NCI-H526 (cell line): ENCODE measurements at regions not wholly inside any gene's neighbourhood (a gene's known extent, or its start where the extent isn't known, plus 50 kb on each side); places are given as distances from the start of the nearest gene placed in this dataset.
"Not testable (repeated sequence)": the region's sequence is repeated elsewhere in the genome, so short reads cannot be mapped to it uniquely, and the experiment has no call there.

Experiments used
- DNase-seq, 2 experiments: peaks; one replicate each; lab custom pipeline; 2025; lab: John Stamatoyannopoulos, UW

GRCh38 chr11:130979386-130979972 lies 63.2 kb upstream of the SNX19 start:
- DNase-seq = peak; percentile 39 to 80

GRCh38 chr11:130980071-130980862 lies 64.0 kb upstream of the SNX19 start:
- no peak for DNase-seq

- DNase-seq = not testable (repeated sequence)
Observed at GRCh38 chr11:130984241-130984640, 68.0 kb upstream of the SNX19 start.

DNA sequence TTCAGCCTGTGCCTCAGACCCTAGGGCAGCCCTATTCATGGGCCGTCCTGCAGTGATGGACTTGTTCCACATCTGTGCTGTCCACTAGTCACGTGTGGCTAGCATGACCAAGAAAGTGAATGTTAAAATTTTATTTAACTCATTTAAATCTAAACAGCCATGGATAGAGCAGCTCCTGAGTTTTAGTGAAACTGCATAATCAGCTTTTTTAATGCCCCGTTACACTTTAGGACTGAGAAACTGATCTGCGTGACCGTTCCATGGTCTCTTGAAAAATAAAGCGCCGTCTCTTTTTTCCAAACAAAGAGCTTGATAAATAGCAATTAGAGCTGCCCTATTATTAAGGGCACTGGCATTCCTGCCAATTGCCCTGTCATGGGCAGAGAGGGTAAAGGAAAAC lies 76.5 kb upstream of the SNX19 start:
- no peak for DNase-seq

GRCh38 chr11:130994043-130994442 lies 77.8 kb upstream of the SNX19 start:
- DNase-seq = peak in 1 of 2 experiments; percentile 28

GRCh38 chr11:130995266-130995665 lies 79.0 kb upstream of the SNX19 start:
- no peak for DNase-seq

DNA sequence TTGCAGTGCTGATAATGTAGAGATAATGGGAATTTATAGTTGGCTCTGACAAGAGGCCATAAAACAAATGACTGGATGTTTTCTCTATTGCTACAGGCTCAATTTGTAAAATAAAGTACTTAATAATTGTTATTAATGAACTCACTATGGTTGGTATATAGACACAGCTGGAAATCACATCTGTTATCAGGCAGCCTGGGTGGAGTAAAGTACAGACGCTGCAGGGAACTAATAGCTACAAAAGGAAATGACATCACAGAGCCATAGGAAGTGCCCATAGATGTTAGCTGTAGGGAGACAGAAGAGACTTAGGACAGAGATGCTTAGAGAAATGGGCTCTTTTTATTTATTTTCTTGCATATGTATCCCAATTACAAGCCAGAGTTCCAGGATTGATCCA lies 81.0 kb upstream of the SNX19 start:
- no peak for DNase-seq

DNA sequence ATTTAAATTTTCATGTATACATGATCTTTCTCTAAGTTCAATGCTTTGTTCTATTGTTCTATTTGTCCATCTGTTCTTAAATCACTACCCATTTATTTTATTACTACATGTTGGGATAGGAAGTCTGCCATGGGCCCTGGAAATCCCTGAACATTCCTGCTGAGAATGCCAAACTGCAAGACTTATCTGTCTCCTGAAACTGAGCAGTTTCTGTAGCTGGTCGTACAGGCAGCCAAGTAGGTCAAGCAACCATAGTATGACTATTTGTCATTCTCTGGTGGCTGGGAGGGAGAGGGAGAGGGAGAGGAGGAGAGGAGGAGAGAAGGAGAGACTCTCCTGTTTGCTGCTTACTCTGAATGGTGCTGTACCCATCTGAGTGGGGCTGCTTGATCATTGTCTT lies 82.8 kb upstream of the SNX19 start:
- DNase-seq = no peak

- peak in 1 of 2 experiments; percentile 53 for DNase-seq
Observed at GRCh38 chr11:130999992-131000770, 83.9 kb upstream of the SNX19 start.

GRCh38 chr11:131002145-131002544 lies 85.9 kb upstream of the SNX19 start:
- no peak for DNase-seq

DNA sequence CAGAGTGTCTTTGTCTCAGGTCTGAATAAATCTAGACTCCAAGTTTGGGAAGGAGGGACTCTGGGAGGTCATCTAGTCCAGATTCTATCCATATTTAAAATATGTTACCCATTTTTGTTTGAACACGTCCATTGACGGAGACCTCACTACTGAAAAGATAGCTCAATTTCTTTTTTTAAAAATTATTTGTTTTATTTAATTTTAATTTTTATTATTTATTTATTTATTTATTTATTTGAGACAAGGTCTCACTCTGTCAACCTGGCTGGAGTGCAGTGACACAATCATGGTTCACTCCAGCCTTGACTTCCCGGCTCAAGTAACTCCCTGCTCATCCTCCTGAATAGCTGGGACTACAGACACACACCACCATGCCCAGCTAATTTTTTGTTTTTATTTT lies 89.5 kb upstream of the SNX19 start:
- DNase-seq = no peak

GRCh38 chr11:131025020-131025419 lies 108.7 kb upstream of the SNX19 start:
- DNase-seq = peak; percentile 30 to 80

DNA sequence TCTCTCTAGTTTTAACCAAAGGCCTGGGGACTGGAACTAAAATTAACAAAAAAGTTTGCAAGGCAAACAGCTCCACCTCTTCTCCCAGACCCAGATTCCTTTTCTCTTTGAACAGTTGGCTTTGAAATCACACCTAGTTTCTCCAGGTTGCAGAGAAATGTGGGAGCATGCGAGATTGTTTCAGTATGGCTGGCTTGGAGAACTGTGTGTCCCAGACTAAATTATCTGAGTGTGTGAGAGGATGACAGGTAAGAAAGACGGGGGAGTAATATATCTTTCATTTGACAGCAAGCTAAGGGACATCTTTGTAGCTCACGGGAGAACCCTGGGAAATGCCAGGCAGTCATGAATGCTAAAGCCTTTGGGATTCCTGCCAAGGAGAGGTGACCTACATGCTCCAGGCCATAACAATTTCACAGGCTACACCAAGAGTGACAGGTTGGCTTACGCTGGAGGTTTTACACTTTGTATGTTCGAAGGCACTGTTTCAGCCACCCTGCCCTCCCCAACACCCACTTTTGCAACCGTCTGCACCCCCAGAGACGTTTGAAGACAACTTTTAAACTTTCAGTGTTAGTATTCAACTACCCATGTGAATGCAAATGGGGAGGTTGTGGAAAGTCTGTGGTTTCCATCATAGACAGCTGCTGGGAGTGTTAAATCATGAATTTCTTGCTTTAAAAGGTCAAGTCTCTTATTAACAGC lies 109.3 kb upstream of the SNX19 start:
- peak in 1 of 2 experiments; percentile 16 for DNase-seq

DNA sequence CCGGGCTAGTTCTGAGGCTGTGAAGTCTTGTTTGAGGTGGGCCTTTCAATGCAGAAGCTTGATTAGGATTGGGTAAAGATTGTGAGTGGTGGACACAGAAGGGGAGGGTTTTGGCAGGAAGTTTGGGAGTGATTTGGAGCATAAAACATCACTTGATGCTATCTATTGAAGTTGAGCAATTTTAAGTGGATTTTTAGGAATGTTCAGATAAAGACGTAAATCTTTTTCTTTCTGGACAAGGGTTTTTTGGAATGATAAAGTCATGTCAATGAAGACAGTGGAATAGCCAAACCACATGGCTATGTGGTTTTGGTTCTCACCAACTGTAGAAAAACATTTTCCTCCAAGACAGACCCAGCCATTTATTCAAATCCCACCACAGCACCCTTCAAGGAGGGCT lies 111.2 kb upstream of the SNX19 start:
- no peak for DNase-seq

GRCh38 chr11:131033151-131033651 lies 116.9 kb upstream of the SNX19 start:
- no peak for DNase-seq

- DNase-seq = no peak
Observed at GRCh38 chr11:131036514-131036913, 120.2 kb upstream of the SNX19 start.

GRCh38 chr11:131037873-131038272 lies 121.6 kb upstream of the SNX19 start:
- peak; percentile 70 to 82 for DNase-seq

GRCh38 chr11:131038597-131038996 lies 122.3 kb upstream of the SNX19 start:
- peak; percentile 83 to 96 for DNase-seq

DNA sequence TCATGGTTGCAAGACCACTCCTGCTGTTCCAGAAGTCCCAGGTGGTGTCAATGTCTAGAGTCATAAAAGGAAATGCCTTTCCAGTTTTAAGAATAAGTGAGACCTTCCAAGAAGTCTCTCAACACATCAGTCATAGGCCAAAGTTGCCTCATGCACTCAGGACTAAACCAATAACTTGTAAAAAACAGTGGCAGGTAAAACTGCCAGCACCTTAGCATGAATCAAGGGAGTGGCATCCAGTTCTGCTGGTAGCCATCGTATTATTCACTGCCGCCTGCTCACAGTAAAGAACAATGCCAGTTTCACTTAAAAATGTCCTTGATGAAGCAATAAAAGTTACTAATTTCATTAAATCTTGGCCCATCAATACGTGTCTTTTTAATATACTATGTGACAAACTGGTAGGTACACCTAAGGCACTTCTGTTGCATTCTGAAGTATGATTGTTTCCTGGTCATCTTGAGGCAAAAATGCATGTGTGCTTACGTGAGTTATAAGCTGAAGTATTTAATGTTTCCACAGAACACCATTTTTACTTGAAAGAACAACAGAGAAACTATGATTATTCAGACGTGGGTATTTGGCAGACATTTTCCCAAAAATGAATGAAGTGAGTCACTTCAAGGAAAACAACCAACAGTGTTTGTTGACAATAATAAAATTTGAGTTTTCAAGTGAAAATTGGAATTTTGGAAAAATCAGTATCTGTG lies 125.2 kb upstream of the SNX19 start:
- DNase-seq = no peak

- DNase-seq = no peak
Observed at GRCh38 chr11:131042041-131042390, 125.7 kb upstream of the SNX19 start.

GRCh38 chr11:131043251-131043650 lies 127.0 kb upstream of the SNX19 start:
- DNase-seq = no peak

GRCh38 chr11:131044851-131045250 lies 128.6 kb upstream of the SNX19 start:
- no peak for DNase-seq
